CD14-positive monocyte (primary cell): ENCODE measurements at regions not wholly inside any gene's neighbourhood (a gene's known extent, or its start where the extent isn't known, plus 50 kb on each side); places are given as distances from the start of the nearest gene placed in this dataset.
A peak's percentile ranks its signal among the peaks of the same experiment; 100 is the strongest.

Experiments
- DNase-seq, 3 donors: peaks; one replicate each; pipeline ENCODE4 v3.0.0-alpha.2; 2011 to 2022
- H2AFZ ChIP-seq: 2 replicates; pipeline ENCODE4 v1.6.0; 2012; ENCODE audit warnings: mild to moderate bottlenecking, low read depth, low read length, inconsistent platforms; ENCODE audit not compliant: insufficient read depth, poor library complexity, severe bottlenecking
- H3K27ac ChIP-seq, 2 donors: 1 replicate in 1 of 2; 2 replicates in 1 of 2; pipeline ENCODE4 v1.5.1; 2012 to 2013; ENCODE audit warnings: low read length in 2 of 2, control low read depth in 1 of 2, inconsistent platforms in 1 of 2, low read depth in 1 of 2, mild to moderate bottlenecking in 1 of 2
- H3K27me3 ChIP-seq, 2 donors: one replicate each; pipeline versions ENCODE4 v1.6.0 to v1.6.1; 2011 to 2013; ENCODE audit warnings: low read length in 2 of 2; ENCODE audit not compliant: control insufficient read depth in 2 of 2, insufficient read depth in 2 of 2
- H3K36me3 ChIP-seq, 2 donors: replicated peaks in 1 of 2; 1 replicate in 1 of 2; 2 replicates in 1 of 2; pipeline versions ENCODE4 v1.5.1 to v1.6.1; 2012 to 2013; ENCODE audit warnings: low read length in 2 of 2, control low read depth in 1 of 2, inconsistent platforms in 1 of 2, mild to moderate bottlenecking in 1 of 2; ENCODE audit not compliant: insufficient read depth in 2 of 2, control insufficient read depth in 1 of 2
- H3K4me1 ChIP-seq, 2 donors: 1 replicate in 1 of 2; 2 replicates in 1 of 2; pipeline versions ENCODE4 v1.5.1 to v1.6.1; 2012 to 2013; ENCODE audit warnings: low read length in 2 of 2, control low read depth in 1 of 2, inconsistent platforms in 1 of 2, mild to moderate bottlenecking in 1 of 2, moderate library complexity in 1 of 2; ENCODE audit not compliant: insufficient read depth in 2 of 2, control insufficient read depth in 1 of 2
- H3K4me2 ChIP-seq: replicated peaks from 2 replicates; pipeline ENCODE3; 2012; ENCODE audit warnings: low read length, moderate library complexity, mild to moderate bottlenecking; ENCODE audit not compliant: poor library complexity, severe bottlenecking; ENCODE audit errors: extremely low read depth
- H3K4me3 ChIP-seq, 3 experiments: fragments of 200-600 bp in 1 of 3; sonication (generic) in 1 of 3; replicated peaks in 1 of 3; 1 replicate in 2 of 3; 2 replicates in 1 of 3; pipeline ENCODE4 v1.5.1; 2011 to 2013; ENCODE audit warnings: low read length in 3 of 3, mild to moderate bottlenecking in 3 of 3, control low read depth in 2 of 3, low read depth in 2 of 3, inconsistent platforms in 1 of 3, moderate library complexity in 1 of 3
- H3K79me2 ChIP-seq: 2 replicates; pipeline ENCODE4 v1.6.0; 2012; ENCODE audit warnings: mild to moderate bottlenecking, control low read depth, inconsistent platforms, low read length, moderate library complexity; ENCODE audit not compliant: insufficient read depth
- H3K9ac ChIP-seq: 2 replicates; pipeline ENCODE4 v1.6.0; 2017; ENCODE audit warnings: low read length, mild to moderate bottlenecking; ENCODE audit not compliant: insufficient read depth, poor library complexity, severe bottlenecking
- H3K9me3 ChIP-seq, 2 donors: replicated peaks in 1 of 2; 1 replicate in 1 of 2; 2 replicates in 1 of 2; pipeline versions ENCODE4 v1.5.1 to v1.6.1; 2012 to 2013; ENCODE audit warnings: low read length in 2 of 2, control low read depth in 1 of 2; ENCODE audit not compliant: control insufficient read depth in 1 of 2, insufficient read depth in 1 of 2
- H4K20me1 ChIP-seq: 2 replicates; pipeline ENCODE4 v1.6.0; 2012; ENCODE audit warnings: mild to moderate bottlenecking, low read length, control low read depth, moderate library complexity; ENCODE audit not compliant: insufficient read depth
- H3K27ac Mint-ChIP-seq, 7 donors: one replicate each; pipeline ENCODE4 v1.8.0; 2020; ENCODE audit warnings: mild to moderate bottlenecking in 7 of 7, mixed read lengths in 7 of 7, moderate library complexity in 6 of 7, inconsistent platforms in 2 of 7
- H3K27me3 Mint-ChIP-seq, 3 donors: one replicate each; pipeline ENCODE4 v1.8.0; 2021 to 2022; ENCODE audit warnings: low read depth in 3 of 3, mild to moderate bottlenecking in 3 of 3, mixed read lengths in 3 of 3, moderate library complexity in 3 of 3, inconsistent platforms in 1 of 3
- H3K36me3 Mint-ChIP-seq, 2 donors: one replicate each; pipeline ENCODE4 v1.8.0; 2020; ENCODE audit warnings: mixed read lengths in 2 of 2, inconsistent platforms in 1 of 2, mild to moderate bottlenecking in 1 of 2
- H3K4me1 Mint-ChIP-seq: one replicate; pipeline ENCODE4 v1.8.0; 2020; ENCODE audit warnings: mild to moderate bottlenecking, mixed read lengths
- H3K4me3 Mint-ChIP-seq, 2 donors: one replicate each; pipeline ENCODE4 v1.8.0; 2020; ENCODE audit warnings: mild to moderate bottlenecking in 2 of 2, mixed read lengths in 2 of 2, moderate library complexity in 1 of 2
- H3K9me3 Mint-ChIP-seq, 7 donors: one replicate each; pipeline ENCODE4 v1.8.0; 2020 to 2022; ENCODE audit warnings: mixed read lengths in 7 of 7, mild to moderate bottlenecking in 6 of 7, moderate library complexity in 6 of 7, inconsistent platforms in 2 of 7
- WGBS: methylation state at CpG from one replicate; pipeline ENCODE4 v1.1.5; 2013; ENCODE audit warnings: missing lambda C conversion rate; ENCODE audit not compliant: insufficient coverage; 5-methylcytosine and 5-hydroxymethylcytosine counted together
- intact Hi-C, 2 donors: fragments of 100-400 bp; cut with micrococcal nuclease; formaldehyde crosslinking; loops; one replicate each; pipeline versions ENCODE4 v1.15.0 to v1.15.1; 2023
- TF ChIP-seq, protein P1 (sequence below): fragments of 200-600 bp; IDR thresholded peaks from one replicate; pipeline ENCODE4 v1.8.0; 2022; ENCODE audit warnings: antibody characterized with exemption, mild to moderate bottlenecking

DNA sequence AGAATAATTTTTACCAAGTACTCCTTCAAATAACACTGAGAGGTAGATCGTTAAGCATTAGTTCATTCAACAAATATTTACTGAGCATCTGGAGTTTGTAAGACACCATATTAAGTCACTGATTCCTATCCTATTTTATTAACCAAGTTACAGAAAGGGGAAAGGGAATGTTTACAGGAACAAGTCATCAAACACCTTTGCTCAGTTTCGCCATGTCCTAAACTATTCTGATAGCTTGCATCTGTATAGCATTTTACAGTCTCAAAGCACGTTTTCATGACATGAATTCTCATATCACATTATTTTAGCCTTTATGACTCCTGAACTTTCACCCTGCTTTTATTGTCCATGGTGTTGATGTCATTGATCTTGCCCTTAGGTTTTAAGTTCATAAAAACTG lies 89.2 kb downstream of the AREG start:
- H3K27ac ChIP-seq: no peak overlapping the region
- Mint-ChIP-seq H3K9me3 (no peaks in the 10 kb centered on the region), H3K27ac (no peak overlapping the region), H3K36me3 (no peaks in the 10 kb centered on the region), H3K4me1 (peaks cover 7% of the 10 kb centered on the region), H3K4me3 (no peak overlapping the region), H3K27me3 (peaks cover 0 to 3% (median 0%) of the 10 kb centered on the region in 3 donors)
- H3K9ac ChIP-seq: no peak overlapping the region
- H3K27me3 ChIP-seq: no peaks in the 10 kb centered on the region
- H3K36me3 ChIP-seq: no peaks in the 10 kb centered on the region
- no peak overlapping the region for H3K4me2 ChIP-seq
- TF ChIP-seq, protein P1, sequence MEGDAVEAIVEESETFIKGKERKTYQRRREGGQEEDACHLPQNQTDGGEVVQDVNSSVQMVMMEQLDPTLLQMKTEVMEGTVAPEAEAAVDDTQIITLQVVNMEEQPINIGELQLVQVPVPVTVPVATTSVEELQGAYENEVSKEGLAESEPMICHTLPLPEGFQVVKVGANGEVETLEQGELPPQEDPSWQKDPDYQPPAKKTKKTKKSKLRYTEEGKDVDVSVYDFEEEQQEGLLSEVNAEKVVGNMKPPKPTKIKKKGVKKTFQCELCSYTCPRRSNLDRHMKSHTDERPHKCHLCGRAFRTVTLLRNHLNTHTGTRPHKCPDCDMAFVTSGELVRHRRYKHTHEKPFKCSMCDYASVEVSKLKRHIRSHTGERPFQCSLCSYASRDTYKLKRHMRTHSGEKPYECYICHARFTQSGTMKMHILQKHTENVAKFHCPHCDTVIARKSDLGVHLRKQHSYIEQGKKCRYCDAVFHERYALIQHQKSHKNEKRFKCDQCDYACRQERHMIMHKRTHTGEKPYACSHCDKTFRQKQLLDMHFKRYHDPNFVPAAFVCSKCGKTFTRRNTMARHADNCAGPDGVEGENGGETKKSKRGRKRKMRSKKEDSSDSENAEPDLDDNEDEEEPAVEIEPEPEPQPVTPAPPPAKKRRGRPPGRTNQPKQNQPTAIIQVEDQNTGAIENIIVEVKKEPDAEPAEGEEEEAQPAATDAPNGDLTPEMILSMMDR: no peak
- H4K20me1 ChIP-seq: no peaks in the 10 kb centered on the region
- no CpG with 5 or more reads among the region's 3 CpGs for WGBS
- H3K79me2 ChIP-seq: no peaks in the 10 kb centered on the region
- no peak for DNase-seq
- H2AFZ ChIP-seq: no peak overlapping the region
- H3K4me3 ChIP-seq: no peak overlapping the region
- H3K4me1 ChIP-seq: no peaks in the 10 kb centered on the region
- intact Hi-C loops: loop anchor here in 1 of 2 donors (5.0 kb wide), 1 partner anchor 212 kb away; no protein-coding TSS in a partner anchor
- no peaks in the 10 kb centered on the region for H3K9me3 ChIP-seq

DNA sequence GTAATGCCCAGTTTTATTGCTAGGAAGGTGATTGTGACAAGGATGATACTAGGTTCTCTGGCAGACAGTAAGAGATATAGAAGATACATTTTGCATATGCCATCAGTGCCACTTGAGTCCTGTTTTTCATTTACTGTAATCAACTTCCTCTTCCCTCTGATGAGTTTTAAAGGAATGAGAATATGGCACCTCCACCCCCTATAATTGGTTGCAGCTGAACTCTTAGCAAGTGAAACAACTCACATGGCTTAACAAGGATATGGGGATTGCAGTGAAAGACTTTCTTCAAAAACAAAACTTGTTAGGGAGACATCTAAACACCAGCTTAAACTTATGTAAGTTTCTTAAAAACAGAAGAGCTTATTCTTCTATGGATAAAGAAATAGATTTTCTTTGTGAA lies 90.0 kb downstream of the AREG start:
- Histone ChIP-seq H3K27me3 (no peaks in the 10 kb centered on the region), H3K9ac (no peak overlapping the region), H3K36me3 (no peaks in the 10 kb centered on the region), H3K4me2 (no peak overlapping the region), H3K4me1 (no peaks in the 10 kb centered on the region), H3K27ac (no peak overlapping the region), H2AFZ (no peak overlapping the region), H3K4me3 (no peak overlapping the region), H3K9me3 (no peaks in the 10 kb centered on the region), H4K20me1 (no peaks in the 10 kb centered on the region), H3K79me2 (no peaks in the 10 kb centered on the region)
- Mint-ChIP-seq H3K36me3 (no peaks in the 10 kb centered on the region), H3K4me1 (peaks cover 7% of the 10 kb centered on the region), H3K27me3 (peaks cover 0 to 3% (median 0%) of the 10 kb centered on the region in 3 donors), H3K27ac (peak overlapping the region in 1 of 7 donors; percentile 41), H3K9me3 (no peaks in the 10 kb centered on the region), H3K4me3 (no peak overlapping the region)
- intact Hi-C loops: loop anchor here in 1 of 2 donors (5.0 kb wide), 1 partner anchor 213 kb away; no protein-coding TSS in a partner anchor
- TF ChIP-seq, protein P1: no peak
- no peak for DNase-seq
